GM12873 (cell line): ENCODE measurements at regions not wholly inside any gene's neighbourhood (a gene's known extent, or its start where the extent isn't known, plus 50 kb on each side); places are given as distances from the start of the nearest gene placed in this dataset.

ENCODE experiments used
- TF ChIP-seq, protein P1 (sequence below): IDR thresholded peaks from 2 replicates; pipeline ENCODE4 v1.5.1; 2012; ENCODE audit warnings: low read depth, mild to moderate bottlenecking, moderate library complexity, low read length, control low read depth; ENCODE audit not compliant: insufficient read depth; ENCODE audit errors: missing control alignments

DNA sequence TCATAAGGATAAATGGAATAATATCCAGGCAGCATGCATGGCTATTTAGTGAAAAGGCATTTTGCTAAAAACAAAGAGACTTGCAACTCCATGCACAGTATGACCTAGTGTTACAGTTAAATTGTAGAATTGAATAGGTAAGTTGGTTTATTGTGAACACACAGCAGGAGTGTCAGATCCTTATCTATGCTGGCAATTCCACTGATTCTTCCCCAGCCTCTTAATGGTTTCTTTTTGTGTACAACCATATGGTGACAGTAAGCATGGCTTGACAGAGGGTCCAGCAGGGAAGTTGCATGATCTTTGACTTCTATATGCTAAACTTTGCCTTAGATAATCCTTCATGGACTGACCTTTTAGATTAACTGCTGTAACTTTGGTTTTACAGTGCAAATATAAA is 936.6 kb upstream of the EPHA5 start:
- TF ChIP-seq, protein P1, sequence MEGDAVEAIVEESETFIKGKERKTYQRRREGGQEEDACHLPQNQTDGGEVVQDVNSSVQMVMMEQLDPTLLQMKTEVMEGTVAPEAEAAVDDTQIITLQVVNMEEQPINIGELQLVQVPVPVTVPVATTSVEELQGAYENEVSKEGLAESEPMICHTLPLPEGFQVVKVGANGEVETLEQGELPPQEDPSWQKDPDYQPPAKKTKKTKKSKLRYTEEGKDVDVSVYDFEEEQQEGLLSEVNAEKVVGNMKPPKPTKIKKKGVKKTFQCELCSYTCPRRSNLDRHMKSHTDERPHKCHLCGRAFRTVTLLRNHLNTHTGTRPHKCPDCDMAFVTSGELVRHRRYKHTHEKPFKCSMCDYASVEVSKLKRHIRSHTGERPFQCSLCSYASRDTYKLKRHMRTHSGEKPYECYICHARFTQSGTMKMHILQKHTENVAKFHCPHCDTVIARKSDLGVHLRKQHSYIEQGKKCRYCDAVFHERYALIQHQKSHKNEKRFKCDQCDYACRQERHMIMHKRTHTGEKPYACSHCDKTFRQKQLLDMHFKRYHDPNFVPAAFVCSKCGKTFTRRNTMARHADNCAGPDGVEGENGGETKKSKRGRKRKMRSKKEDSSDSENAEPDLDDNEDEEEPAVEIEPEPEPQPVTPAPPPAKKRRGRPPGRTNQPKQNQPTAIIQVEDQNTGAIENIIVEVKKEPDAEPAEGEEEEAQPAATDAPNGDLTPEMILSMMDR: no peak

DNA sequence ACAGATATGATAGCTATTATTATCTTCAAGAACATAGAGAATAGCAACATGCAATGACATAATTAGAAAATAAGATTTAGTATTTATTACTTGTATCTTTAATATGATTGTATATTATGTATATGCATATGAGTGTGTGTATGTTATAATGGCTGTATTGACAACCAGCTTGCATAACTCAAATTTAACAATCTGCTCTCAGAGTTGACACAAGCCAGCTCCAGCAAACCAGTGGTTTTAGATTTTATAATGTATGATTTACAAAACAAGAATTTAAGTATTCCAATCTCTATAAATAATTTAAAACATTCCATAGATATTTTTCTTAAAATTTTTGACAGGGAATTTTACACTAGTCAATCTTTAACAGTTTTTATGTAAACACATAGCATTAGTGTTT is 935.9 kb upstream of the EPHA5 start:
- TF ChIP-seq, protein P1: no peak

DNA sequence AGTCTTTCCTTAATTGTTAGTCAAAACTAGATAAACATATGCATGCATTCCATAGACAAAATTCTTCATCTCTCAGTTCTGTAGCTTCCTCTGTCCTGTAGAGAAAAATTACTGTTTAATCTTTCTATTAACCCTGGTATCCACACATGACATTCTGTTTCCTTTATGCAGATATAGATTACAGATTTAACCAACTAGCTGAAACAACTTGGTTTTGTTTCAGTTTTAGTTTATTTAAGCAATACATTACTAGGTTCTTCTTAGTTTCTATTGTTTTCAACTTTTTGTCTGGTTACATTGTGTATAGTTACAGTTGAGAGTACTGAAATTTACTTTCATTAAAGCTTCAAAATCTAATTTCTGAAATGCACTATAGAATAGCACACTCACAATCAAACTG is 933.9 kb upstream of the EPHA5 start:
- TF ChIP-seq, protein P1: no peak

DNA sequence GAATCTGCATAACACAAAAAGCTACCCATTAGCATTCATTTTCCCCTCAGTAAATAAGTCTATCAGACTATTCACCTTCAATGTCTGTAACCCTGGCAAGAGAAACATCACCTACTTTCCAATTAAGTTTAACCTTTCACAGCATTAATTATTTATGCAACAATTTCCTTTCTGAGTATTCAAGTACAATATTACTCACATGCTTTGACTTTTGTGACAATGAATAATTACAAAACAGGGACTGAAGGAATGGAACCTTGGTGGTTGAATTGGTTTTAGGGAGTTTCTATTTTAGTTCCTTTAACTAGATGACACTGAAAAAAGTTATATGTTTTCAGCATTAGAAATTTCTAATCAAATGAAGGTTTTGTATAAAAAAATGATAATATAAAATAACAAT is 932.3 kb upstream of the EPHA5 start:
- TF ChIP-seq, protein P1: no peak

DNA sequence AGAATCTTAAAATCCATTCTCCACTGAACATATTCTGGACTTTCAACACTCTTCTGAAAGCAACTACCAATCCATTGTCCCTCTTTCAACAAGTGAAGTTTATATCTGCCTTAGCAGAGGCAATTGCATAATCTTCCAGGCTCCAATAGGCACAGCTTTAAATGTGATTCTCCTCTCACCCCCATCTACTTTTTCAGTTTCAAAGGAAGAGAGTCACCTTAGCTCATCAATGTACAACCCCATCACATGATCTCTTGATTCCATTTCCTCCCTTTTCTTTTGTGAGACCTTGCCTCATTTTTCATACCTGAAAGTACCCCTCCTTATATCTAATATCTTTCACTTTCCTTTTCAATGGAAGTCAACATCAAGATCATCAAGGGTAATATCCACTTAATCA is 921.7 kb upstream of the EPHA5 start:
- TF ChIP-seq, protein P1: no peak

DNA sequence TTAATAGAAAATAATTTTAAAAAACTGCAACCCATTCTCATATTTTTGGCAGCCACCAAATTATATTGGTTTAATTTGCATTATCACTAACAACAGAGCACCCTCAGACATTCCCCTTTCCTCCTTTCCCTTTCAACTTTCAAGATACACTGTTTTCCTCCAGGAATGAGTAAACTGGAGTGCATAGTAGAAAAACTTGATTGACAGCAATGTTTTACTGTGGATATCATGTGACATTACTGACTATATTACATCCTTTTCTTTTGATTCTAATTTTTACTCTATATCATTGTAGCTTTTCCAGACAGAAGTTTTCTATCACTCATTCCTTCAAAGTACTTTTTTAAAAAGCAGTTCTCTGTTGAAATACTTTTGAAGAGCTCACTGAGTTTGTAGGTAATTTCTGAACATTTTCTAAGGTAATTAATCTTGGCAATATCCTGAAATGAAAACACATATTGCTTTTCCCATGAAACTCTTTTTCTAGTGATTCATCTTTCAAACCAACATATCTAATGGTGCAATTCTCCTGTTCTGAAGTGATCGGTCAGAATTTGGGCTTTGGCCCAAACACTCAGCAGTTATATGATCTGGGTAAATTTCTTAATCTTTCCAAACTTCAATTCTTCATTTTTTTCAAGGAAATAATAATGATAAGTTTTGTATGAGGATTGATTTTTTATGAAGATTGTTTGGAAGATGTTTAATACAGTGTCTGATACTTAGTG is 920.4 kb upstream of the EPHA5 start:
- TF ChIP-seq, protein P1: no peak

DNA sequence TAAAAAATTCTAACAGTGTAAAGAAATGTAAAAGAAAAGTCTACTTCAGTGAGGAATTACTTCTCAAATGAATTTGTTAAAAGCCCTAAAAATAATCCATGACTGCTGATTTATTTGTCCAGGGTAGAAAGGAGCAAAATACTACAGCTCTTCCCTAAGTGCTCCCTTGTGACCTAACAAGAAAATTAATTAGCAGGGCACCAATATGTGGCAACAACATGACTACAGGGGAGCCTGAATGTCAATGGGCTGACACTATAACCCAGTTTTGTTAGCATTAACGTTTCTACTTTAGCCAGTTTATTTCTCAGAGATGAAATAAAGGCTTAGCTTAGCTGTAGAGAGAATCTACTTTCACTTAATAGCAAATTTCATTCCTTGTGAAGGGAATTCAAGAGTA is 918.9 kb upstream of the EPHA5 start:
- TF ChIP-seq, protein P1: no peak

DNA sequence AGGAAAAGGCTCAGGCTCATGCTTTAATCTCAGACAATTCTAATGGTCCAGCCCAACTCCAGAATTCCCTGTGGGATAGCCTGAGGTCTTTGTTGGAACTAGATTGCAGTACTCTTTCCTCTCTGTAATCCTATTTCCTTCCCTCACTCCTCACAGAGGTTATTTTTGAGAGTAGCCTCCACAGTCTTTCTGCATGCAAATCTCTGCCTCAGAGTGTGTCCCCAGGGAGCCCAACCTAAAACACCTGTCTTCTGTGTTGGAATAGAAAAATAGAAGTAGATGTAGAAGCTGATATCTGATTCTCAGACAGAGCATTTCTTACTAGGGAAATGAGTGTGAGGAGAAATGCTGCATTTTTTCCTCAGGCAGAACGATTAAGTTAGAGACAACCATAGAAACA is 915.5 kb upstream of the EPHA5 start:
- TF ChIP-seq, protein P1: no peak
